ENCODE measurements at regions not wholly inside any gene's neighbourhood (a gene's known extent, or its start where the extent isn't known, plus 50 kb on each side); places are given as distances from the start of the nearest gene placed in this dataset.

GRCh38 chr20:62533591-62534495 is 58.0 kb upstream of the GATA5 start:
- no peaks in the 10 kb centered on the region for H3K4me1 ChIP-seq (ENCODE audit: control insufficient read depth, insufficient read depth, low read length)
- CTCF ChIA-PET = interaction anchor here (0.6 kb wide), 1 partner anchor 79 kb away, joined by 3 read pairs; no protein-coding TSS in a partner anchor
- TF ChIP-seq ZNF248 (tag by site-specific recombination; IDR thresholded peaks at IDR 0.05) (no peak), ZNF707 (tag by site-specific recombination; IDR thresholded peaks at IDR 0.05) (no peak), ZBTB21 (tag by site-specific recombination; IDR thresholded peaks at IDR 0.05) (no peak), GLI2 (tag by site-specific recombination; IDR thresholded peaks at IDR 0.05; ENCODE audit: borderline replicate concordance, low read depth) (no peak), ZIC2 (tag by site-specific recombination; IDR thresholded peaks at IDR 0.05) (peak; percentile 28), ZNF549 (tag by site-specific recombination; IDR thresholded peaks at IDR 0.05) (no peak), ZNF600 (tag by site-specific recombination; IDR thresholded peaks at IDR 0.05) (peak; percentile 67; the same call in 1 of the 2 replicates), ZFHX2 (tag by site-specific recombination; conservative IDR thresholded peaks at IDR 0.05) (0 out of 2 replicates have a peak, but pooled peaks have one; percentile 6), PATZ1 (tag by site-specific recombination; IDR thresholded peaks at IDR 0.05) (no peak), ZNF555 (tag by site-specific recombination; conservative IDR thresholded peaks at IDR 0.05) (no peak), ZNF488 (tag by site-specific recombination; IDR thresholded peaks at IDR 0.05) (no peak), ZNF10 (tag by site-specific recombination; IDR thresholded peaks at IDR 0.05) (no peak), GLIS1 (tag by site-specific recombination; IDR thresholded peaks at IDR 0.05) (peak; percentile 99)
- H3K27ac ChIP-seq (ENCODE audit: extremely low read depth, low read depth, low read length) = no peak overlapping the region
- no peaks in the 10 kb centered on the region for H3K36me3 ChIP-seq (ENCODE audit: control insufficient read depth in 2 of 2, insufficient read depth in 1 of 2, low read length in 2 of 2)
- no peak overlapping the region for H3K4me3 ChIP-seq (ENCODE audit: low read depth, low read length)
- H3K9me3 ChIP-seq (ENCODE audit: control insufficient read depth, insufficient read depth, low read depth, low read length) = no peaks in the 10 kb centered on the region
- POLR2A ChIA-PET = no interaction called here

- ChIA-PET CTCF (interaction anchor here (0.6 kb wide), 1 partner anchor 78 kb away, joined by 3 read pairs; no protein-coding TSS in a partner anchor), POLR2A (no interaction called here)
- Histone ChIP-seq H3K4me1 (ENCODE audit: control insufficient read depth, insufficient read depth, low read length) (no peaks in the 10 kb centered on the region), H3K9me3 (ENCODE audit: control insufficient read depth, insufficient read depth, low read depth, low read length) (no peaks in the 10 kb centered on the region), H3K27ac (ENCODE audit: extremely low read depth, low read depth, low read length) (no peak overlapping the region), H3K36me3 (ENCODE audit: control insufficient read depth in 2 of 2, insufficient read depth in 1 of 2, low read length in 2 of 2) (no peaks in the 10 kb centered on the region), H3K4me3 (ENCODE audit: low read depth, low read length) (no peak overlapping the region)
- TF ChIP-seq ZNF692 (tag by site-specific recombination; IDR thresholded peaks at IDR 0.05) (no peak), GLI4 (tag by site-specific recombination; IDR thresholded peaks at IDR 0.05) (no peak), OSR2 (tag by site-specific recombination; IDR thresholded peaks at IDR 0.05) (no peak), ZNF777 (tag by site-specific recombination; IDR thresholded peaks at IDR 0.05; ENCODE audit: borderline replicate concordance) (no peak), ZNF155 (tag by site-specific recombination; IDR thresholded peaks at IDR 0.05) (no peak)
Measured at GRCh38 chr20:62534526-62535221, 58.9 kb upstream of the GATA5 start.

All from HEK293 (cell line).